ENCODE measurements at regions not wholly inside any gene's neighbourhood (a gene's known extent, or its start where the extent isn't known, plus 50 kb on each side); places are given as distances from the start of the nearest gene placed in this dataset.

DNA sequence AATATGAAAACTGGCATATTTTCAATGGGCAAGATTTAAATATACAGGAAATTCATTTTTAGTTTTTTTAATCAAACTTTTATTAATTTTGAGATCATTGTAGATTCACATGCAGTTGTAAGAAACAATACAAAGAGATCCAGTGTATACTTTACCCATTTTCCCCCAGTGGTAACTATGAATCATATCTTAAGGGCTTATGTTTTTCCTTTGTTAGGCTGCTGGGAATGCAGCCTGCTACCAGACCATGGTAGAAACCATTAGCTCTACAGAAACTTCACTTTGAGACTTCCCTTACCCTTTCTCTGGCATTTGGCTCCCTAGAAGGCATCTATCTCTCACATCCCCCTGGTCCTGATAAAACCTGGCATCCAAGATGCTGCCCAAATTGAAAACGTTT is 147.6 kb upstream of the EOLA2 start:
- H3K4me1 ChIP-seq (ENCODE audit: insufficient read depth), result no peaks in the 10 kb centered on the region
- 29% methylated on average over 1 of the region's 1 CpG for WGBS (ENCODE audit: low lambda C conversion rate, missing lambda C conversion rate)
- no peaks in the 10 kb centered on the region for H3K27me3 ChIP-seq
- no peak overlapping the region for H2AFZ ChIP-seq
- no peaks in the 10 kb centered on the region for H3K9me2 ChIP-seq (replicated peaks; ENCODE audit: insufficient read depth)
- H3K79me2 ChIP-seq, result no peaks in the 10 kb centered on the region
- H4K20me1 ChIP-seq (ENCODE audit: insufficient read depth, poor library complexity, severe bottlenecking), result no peaks in the 10 kb centered on the region
- no peak overlapping the region for H3K4me3 ChIP-seq
- H3K27ac ChIP-seq, result no peak overlapping the region
- H3K9me3 ChIP-seq (ENCODE audit: low read depth), result no peaks in the 10 kb centered on the region
- no peak for DNase-seq (ENCODE audit: low spot score)
- no peaks in the 10 kb centered on the region for H3K36me3 ChIP-seq (replicated peaks; ENCODE audit: insufficient read depth, low read depth)
- TF ChIP-seq, protein P1, sequence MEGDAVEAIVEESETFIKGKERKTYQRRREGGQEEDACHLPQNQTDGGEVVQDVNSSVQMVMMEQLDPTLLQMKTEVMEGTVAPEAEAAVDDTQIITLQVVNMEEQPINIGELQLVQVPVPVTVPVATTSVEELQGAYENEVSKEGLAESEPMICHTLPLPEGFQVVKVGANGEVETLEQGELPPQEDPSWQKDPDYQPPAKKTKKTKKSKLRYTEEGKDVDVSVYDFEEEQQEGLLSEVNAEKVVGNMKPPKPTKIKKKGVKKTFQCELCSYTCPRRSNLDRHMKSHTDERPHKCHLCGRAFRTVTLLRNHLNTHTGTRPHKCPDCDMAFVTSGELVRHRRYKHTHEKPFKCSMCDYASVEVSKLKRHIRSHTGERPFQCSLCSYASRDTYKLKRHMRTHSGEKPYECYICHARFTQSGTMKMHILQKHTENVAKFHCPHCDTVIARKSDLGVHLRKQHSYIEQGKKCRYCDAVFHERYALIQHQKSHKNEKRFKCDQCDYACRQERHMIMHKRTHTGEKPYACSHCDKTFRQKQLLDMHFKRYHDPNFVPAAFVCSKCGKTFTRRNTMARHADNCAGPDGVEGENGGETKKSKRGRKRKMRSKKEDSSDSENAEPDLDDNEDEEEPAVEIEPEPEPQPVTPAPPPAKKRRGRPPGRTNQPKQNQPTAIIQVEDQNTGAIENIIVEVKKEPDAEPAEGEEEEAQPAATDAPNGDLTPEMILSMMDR (IDR thresholded peaks at IDR 0.05; ENCODE audit: poor library complexity), result no peak
- no peak for TF ChIP-seq EZH2phosphoT487 (IDR thresholded peaks at IDR 0.05; ENCODE audit: low read depth, severe bottlenecking, unreplicated experiment)
- TF ChIP-seq EZH2 (IDR thresholded peaks at IDR 0.05; ENCODE audit: borderline replicate concordance), result no peak
- H3K4me2 ChIP-seq, result no peak overlapping the region

DNA sequence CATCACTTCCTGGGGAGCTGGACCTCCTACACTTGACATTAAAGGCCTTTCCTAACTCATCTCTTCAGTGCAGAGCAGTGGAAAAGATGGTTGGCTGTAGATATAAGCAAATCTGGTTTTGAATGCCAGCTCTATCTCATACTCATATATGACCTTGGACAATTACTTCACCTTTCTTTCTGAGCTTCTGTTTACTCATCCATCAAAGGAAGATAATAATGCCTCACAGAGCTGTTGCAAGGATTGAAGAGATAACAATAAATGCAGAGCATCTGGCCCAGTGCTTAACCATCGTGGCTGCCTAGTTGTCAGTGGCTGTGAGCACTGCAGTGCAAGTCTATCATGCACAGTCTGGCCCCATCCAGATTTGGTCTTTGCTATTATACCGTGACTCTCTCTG is 148.1 kb upstream of the EOLA2 start:
- no peaks in the 10 kb centered on the region for H4K20me1 ChIP-seq (ENCODE audit: insufficient read depth, poor library complexity, severe bottlenecking)
- DNase-seq (ENCODE audit: low spot score), result no peak
- no peak overlapping the region for H2AFZ ChIP-seq
- H3K27ac ChIP-seq, result no peak overlapping the region
- H3K9me3 ChIP-seq (ENCODE audit: low read depth), result no peaks in the 10 kb centered on the region
- H3K9me2 ChIP-seq (replicated peaks; ENCODE audit: insufficient read depth), result no peaks in the 10 kb centered on the region
- no peaks in the 10 kb centered on the region for H3K27me3 ChIP-seq
- no peak overlapping the region for H3K4me3 ChIP-seq
- no peaks in the 10 kb centered on the region for H3K79me2 ChIP-seq
- no peak for TF ChIP-seq EZH2phosphoT487 (IDR thresholded peaks at IDR 0.05; ENCODE audit: low read depth, severe bottlenecking, unreplicated experiment)
- no peak for TF ChIP-seq EZH2 (IDR thresholded peaks at IDR 0.05; ENCODE audit: borderline replicate concordance)
- TF ChIP-seq, protein P1 (IDR thresholded peaks at IDR 0.05; ENCODE audit: poor library complexity), result no peak
- no peak overlapping the region for H3K4me2 ChIP-seq
- no peaks in the 10 kb centered on the region for H3K4me1 ChIP-seq (ENCODE audit: insufficient read depth)
- no peaks in the 10 kb centered on the region for H3K36me3 ChIP-seq (replicated peaks; ENCODE audit: insufficient read depth, low read depth)
- 53% methylated on average over 2 of the region's 2 CpGs for WGBS (ENCODE audit: low lambda C conversion rate, missing lambda C conversion rate)

DNA sequence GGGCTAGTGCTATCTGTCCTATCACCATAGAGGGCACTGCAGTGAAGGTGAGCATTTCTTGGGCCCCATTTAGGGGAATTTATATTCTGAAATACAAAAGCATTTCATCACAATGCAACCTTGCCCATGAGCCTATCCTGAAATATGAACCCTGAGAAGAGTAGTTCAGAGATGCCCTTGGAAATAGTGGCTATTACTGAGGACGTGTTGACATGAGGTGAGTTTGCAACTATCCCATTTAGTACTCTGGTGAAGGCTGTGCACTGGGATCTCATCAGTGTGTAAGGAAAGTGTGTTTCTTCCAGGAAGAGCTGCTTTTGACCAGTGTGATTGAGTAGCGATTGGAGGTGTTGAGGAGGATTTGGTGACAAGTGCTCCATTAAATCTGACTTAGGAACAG is 149.3 kb upstream of the EOLA2 start:
- Histone ChIP-seq H3K36me3 (replicated peaks; ENCODE audit: insufficient read depth, low read depth) (no peaks in the 10 kb centered on the region), H3K9me3 (ENCODE audit: low read depth) (no peaks in the 10 kb centered on the region), H3K27me3 (no peaks in the 10 kb centered on the region), H3K4me3 (no peak overlapping the region), H4K20me1 (ENCODE audit: insufficient read depth, poor library complexity, severe bottlenecking) (no peaks in the 10 kb centered on the region), H3K27ac (no peak overlapping the region), H3K9me2 (replicated peaks; ENCODE audit: insufficient read depth) (no peaks in the 10 kb centered on the region), H2AFZ (no peak overlapping the region), H3K4me1 (ENCODE audit: insufficient read depth) (no peaks in the 10 kb centered on the region), H3K79me2 (no peaks in the 10 kb centered on the region), H3K4me2 (no peak overlapping the region)
- WGBS (ENCODE audit: low lambda C conversion rate, missing lambda C conversion rate), result 72% methylated on average over 2 of the region's 2 CpGs
- no peak for DNase-seq (ENCODE audit: low spot score)
- TF ChIP-seq, protein P1 (IDR thresholded peaks at IDR 0.05; ENCODE audit: poor library complexity), result no peak
- TF ChIP-seq EZH2phosphoT487 (IDR thresholded peaks at IDR 0.05; ENCODE audit: low read depth, severe bottlenecking, unreplicated experiment), result no peak
- no peak for TF ChIP-seq EZH2 (IDR thresholded peaks at IDR 0.05; ENCODE audit: borderline replicate concordance)

DNA sequence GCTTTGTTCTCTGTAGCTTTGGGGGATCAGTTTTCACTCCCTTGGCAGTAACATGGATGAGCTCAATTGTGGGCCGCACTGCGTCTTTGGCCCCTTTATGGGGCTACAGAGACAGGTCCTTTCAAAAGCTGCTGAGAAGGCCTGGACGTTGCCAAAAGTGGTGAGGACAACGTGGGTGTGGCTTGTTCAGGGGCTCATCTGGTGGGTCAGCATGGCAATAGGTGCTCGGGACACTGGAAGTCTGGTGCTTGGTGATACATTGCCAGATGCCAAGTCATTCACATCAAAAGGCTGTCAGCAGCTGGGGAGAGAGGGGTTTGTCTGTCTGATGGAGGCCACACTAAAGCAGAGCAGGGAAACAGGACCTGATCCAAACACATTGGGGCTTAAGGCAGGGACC is 149.8 kb upstream of the EOLA2 start:
- TF ChIP-seq EZH2phosphoT487 (IDR thresholded peaks at IDR 0.05; ENCODE audit: low read depth, severe bottlenecking, unreplicated experiment) (no peak), EZH2 (IDR thresholded peaks at IDR 0.05; ENCODE audit: borderline replicate concordance) (no peak)
- TF ChIP-seq, protein P1 (IDR thresholded peaks at IDR 0.05; ENCODE audit: poor library complexity), result no peak
- DNase-seq (ENCODE audit: low spot score), result no peak
- Histone ChIP-seq H4K20me1 (ENCODE audit: insufficient read depth, poor library complexity, severe bottlenecking) (no peaks in the 10 kb centered on the region), H3K9me3 (ENCODE audit: low read depth) (no peaks in the 10 kb centered on the region), H3K79me2 (no peaks in the 10 kb centered on the region), H3K4me3 (no peak overlapping the region), H3K4me2 (no peak overlapping the region), H3K9me2 (replicated peaks; ENCODE audit: insufficient read depth) (no peaks in the 10 kb centered on the region), H2AFZ (no peak overlapping the region), H3K36me3 (replicated peaks; ENCODE audit: insufficient read depth, low read depth) (no peaks in the 10 kb centered on the region), H3K4me1 (ENCODE audit: insufficient read depth) (no peaks in the 10 kb centered on the region), H3K27ac (no peak overlapping the region), H3K27me3 (no peaks in the 10 kb centered on the region)
- 66% methylated on average over 5 of the region's 5 CpGs for WGBS (ENCODE audit: low lambda C conversion rate, missing lambda C conversion rate)
